PC-3 (cell line): ENCODE measurements at regions not wholly inside any gene's neighbourhood (a gene's known extent, or its start where the extent isn't known, plus 50 kb on each side); places are given as distances from the start of the nearest gene placed in this dataset.

Source experiments
- CTCF ChIP-seq: fragments of 300-600 bp; sonication (generic); conservative IDR thresholded peaks from 2 replicates; pipeline ENCODE4 v1.5.1; 2017; ENCODE audit warnings: antibody characterized with exemption, low read depth, mild to moderate bottlenecking, low read length
- EZH2 ChIP-seq: fragments of 300-600 bp; sonication (generic); IDR thresholded peaks from one replicate; pipeline ENCODE4 v1.6.1; 2017; ENCODE audit warnings: antibody characterized with exemption, mild to moderate bottlenecking, low read length; ENCODE audit not compliant: unreplicated experiment

- TF ChIP-seq EZH2 (no peak), CTCF (no peak)
Observed at GRCh38 chr11:26931881-26932280, 62.0 kb upstream of the FIBIN start.
